Loucy (cell line): ENCODE measurements at regions not wholly inside any gene's neighbourhood (a gene's known extent, or its start where the extent isn't known, plus 50 kb on each side); places are given as distances from the start of the nearest gene placed in this dataset.

Experiments
- H2AFZ ChIP-seq: fragments of 200-600 bp; sonication (generic); 2 replicates; pipeline ENCODE4 v1.6.0; 2016; ENCODE audit warnings: antibody characterized with exemption, mild to moderate bottlenecking, low read length, moderate library complexity
- H3F3A ChIP-seq: fragments of 200-600 bp; 2 replicates; pipeline ENCODE4 v1.6.0; 2016; ENCODE audit warnings: antibody characterized with exemption, low read depth, mild to moderate bottlenecking
- H3K27me3 ChIP-seq: fragments of 200-600 bp; sonication (generic); 2 replicates; pipeline ENCODE4 v1.6.1; 2014; ENCODE audit warnings: low read length, mild to moderate bottlenecking; ENCODE audit not compliant: insufficient read depth, poor library complexity, severe bottlenecking
- H3K36me3 ChIP-seq: fragments of 200-600 bp; sonication (generic); 2 replicates; pipeline ENCODE4 v1.6.1; 2016; ENCODE audit warnings: low read length; ENCODE audit not compliant: insufficient read depth
- H3K4me1 ChIP-seq: fragments of 200-600 bp; sonication (generic); 2 replicates; pipeline ENCODE4 v1.5.1; 2014; ENCODE audit warnings: low read length, mild to moderate bottlenecking; ENCODE audit not compliant: insufficient read depth, poor library complexity, severe bottlenecking
- H3K4me2 ChIP-seq: fragments of 200-600 bp; sonication (generic); 2 replicates; pipeline ENCODE4 v1.6.0; 2014; ENCODE audit warnings: antibody characterized with exemption, low read length, low read depth, mild to moderate bottlenecking; ENCODE audit not compliant: poor library complexity, severe bottlenecking
- H3K4me3 ChIP-seq: fragments of 200-600 bp; sonication (generic); 2 replicates; pipeline ENCODE4 v1.5.1; 2014; ENCODE audit warnings: low read length, mild to moderate bottlenecking, mixed read lengths; ENCODE audit not compliant: poor library complexity, severe bottlenecking
- H3K79me2 ChIP-seq: fragments of 200-600 bp; sonication (generic); 2 replicates; pipeline ENCODE4 v1.6.1; 2014; ENCODE audit warnings: low read length; ENCODE audit not compliant: insufficient read depth
- H3K9ac ChIP-seq: fragments of 200-600 bp; sonication (generic); 2 replicates; pipeline ENCODE4 v1.6.0; 2014; ENCODE audit warnings: mild to moderate bottlenecking, low read depth, low read length, moderate library complexity; ENCODE audit not compliant: poor library complexity, severe bottlenecking
- H3K9me2 ChIP-seq: fragments of 200-600 bp; sonication (generic); replicated peaks from 2 replicates; pipeline ENCODE4 v1.6.1; 2016; ENCODE audit warnings: low read depth, low read length, mixed read lengths
- H3K9me3 ChIP-seq: fragments of 200-600 bp; sonication (generic); 2 replicates; pipeline ENCODE4 v1.6.1; 2014; ENCODE audit warnings: mild to moderate bottlenecking, antibody characterized with exemption, low read length, low read depth; ENCODE audit not compliant: insufficient read depth
- H4K20me1 ChIP-seq: fragments of 200-600 bp; sonication (generic); 2 replicates; pipeline ENCODE4 v1.6.0; 2014; ENCODE audit warnings: antibody characterized with exemption, low read length, mild to moderate bottlenecking; ENCODE audit not compliant: insufficient read depth, poor library complexity, severe bottlenecking
- CTCF ChIP-seq: fragments of 200-600 bp; sonication (generic); conservative IDR thresholded peaks from 2 replicates; pipeline ENCODE4 v1.5.1; 2014; ENCODE audit warnings: mild to moderate bottlenecking, antibody characterized with exemption, low read length
- EZH2phosphoT487 ChIP-seq: fragments of 200-600 bp; IDR thresholded peaks from 2 replicates; pipeline ENCODE4 v1.6.1; 2018; ENCODE audit warnings: antibody characterized with exemption, mild to moderate bottlenecking, moderate library complexity, borderline replicate concordance

GRCh38 chr14:81632157-81632556, 98.5 kb upstream of the SEL1L start:
- no peak overlapping the region for H3K4me3 ChIP-seq
- no peaks in the 10 kb centered on the region for H3K27me3 ChIP-seq
- H4K20me1 ChIP-seq: no peaks in the 10 kb centered on the region
- no peaks in the 10 kb centered on the region for H3K9me2 ChIP-seq
- H3K4me2 ChIP-seq: no peak overlapping the region
- H3K4me1 ChIP-seq: no peaks in the 10 kb centered on the region
- H3K36me3 ChIP-seq: no peaks in the 10 kb centered on the region
- H3K9me3 ChIP-seq: no peaks in the 10 kb centered on the region
- no peaks in the 10 kb centered on the region for H3K79me2 ChIP-seq
- no peak overlapping the region for H2AFZ ChIP-seq
- H3K9ac ChIP-seq: no peak overlapping the region
- TF ChIP-seq CTCF (no peak), EZH2phosphoT487 (no peak)
- H3F3A ChIP-seq: no peaks in the 10 kb centered on the region

GRCh38 chr14:81633496-81633895, 99.8 kb upstream of the SEL1L start:
- Histone ChIP-seq H3K36me3 (no peaks in the 10 kb centered on the region), H3K9ac (no peak overlapping the region), H2AFZ (no peak overlapping the region), H3K27me3 (no peaks in the 10 kb centered on the region), H3K4me1 (no peaks in the 10 kb centered on the region), H3K9me2 (no peaks in the 10 kb centered on the region), H3K9me3 (no peaks in the 10 kb centered on the region), H4K20me1 (no peaks in the 10 kb centered on the region), H3K79me2 (no peaks in the 10 kb centered on the region), H3F3A (no peaks in the 10 kb centered on the region), H3K4me2 (no peak overlapping the region), H3K4me3 (no peak overlapping the region)
- TF ChIP-seq CTCF (no peak), EZH2phosphoT487 (no peak)

- no peaks in the 10 kb centered on the region for H3K4me1 ChIP-seq
- no peaks in the 10 kb centered on the region for H3K9me2 ChIP-seq
- TF ChIP-seq CTCF (no peak), EZH2phosphoT487 (no peak)
- H3K4me2 ChIP-seq: no peak overlapping the region
- no peaks in the 10 kb centered on the region for H4K20me1 ChIP-seq
- no peaks in the 10 kb centered on the region for H3K9me3 ChIP-seq
- H3K27me3 ChIP-seq: no peaks in the 10 kb centered on the region
- H3K36me3 ChIP-seq: no peaks in the 10 kb centered on the region
- H2AFZ ChIP-seq: no peak overlapping the region
- H3K4me3 ChIP-seq: no peak overlapping the region
- H3K79me2 ChIP-seq: no peaks in the 10 kb centered on the region
- no peaks in the 10 kb centered on the region for H3F3A ChIP-seq
- no peak overlapping the region for H3K9ac ChIP-seq
These were observed 104.0 kb upstream of the SEL1L start for GRCh38 chr14:81637639-81638038.
